Ishikawa (cell line): ENCODE measurements at regions not wholly inside any gene's neighbourhood (a gene's known extent, or its start where the extent isn't known, plus 50 kb on each side); places are given as distances from the start of the nearest gene placed in this dataset.
A peak's percentile ranks its signal among the peaks of the same experiment; 100 is the strongest.

ENCODE experiments used
- CEBPB ChIP-seq: IDR thresholded peaks from 2 replicates; pipeline ENCODE4 v1.6.1; 2012
- CREB1 ChIP-seq: IDR thresholded peaks from 2 replicates; pipeline ENCODE4 v1.6.1; 2012; ENCODE audit warnings: low read depth
- EGR1 ChIP-seq: IDR thresholded peaks from 2 replicates; pipeline ENCODE4 v1.6.1; 2012
- EP300 ChIP-seq: IDR thresholded peaks from 2 replicates; pipeline ENCODE4 v1.6.1; 2012; ENCODE audit warnings: borderline replicate concordance
- FOXM1 ChIP-seq: IDR thresholded peaks from 2 replicates; pipeline ENCODE4 v1.6.1; 2012; ENCODE audit warnings: low read depth, borderline replicate concordance
- MAX ChIP-seq: IDR thresholded peaks from 2 replicates; pipeline ENCODE4 v1.6.1; 2012
- NFIC ChIP-seq: IDR thresholded peaks from 2 replicates; pipeline ENCODE4 v1.6.1; 2012
- RAD21 ChIP-seq: IDR thresholded peaks from 2 replicates; pipeline ENCODE4 v1.6.1; 2012; ENCODE audit warnings: low read depth
- REST ChIP-seq: IDR thresholded peaks from 2 replicates; pipeline ENCODE4 v1.6.1; 2012; ENCODE audit warnings: low read depth, mild to moderate bottlenecking
- TAF1 ChIP-seq: IDR thresholded peaks from 2 replicates; pipeline ENCODE4 v1.6.1; 2012; ENCODE audit warnings: low read depth, mild to moderate bottlenecking
- TCF12 ChIP-seq: IDR thresholded peaks from 2 replicates; pipeline ENCODE4 v1.6.1; 2012; ENCODE audit warnings: low read depth
- TEAD4 ChIP-seq: IDR thresholded peaks from 2 replicates; pipeline ENCODE4 v1.6.1; 2012
- USF1 ChIP-seq: IDR thresholded peaks from 2 replicates; pipeline ENCODE4 v1.6.1; 2012
- YY1 ChIP-seq: IDR thresholded peaks from 2 replicates; pipeline ENCODE4 v1.6.1; 2012; ENCODE audit warnings: low read depth
- ZBTB7A ChIP-seq: IDR thresholded peaks from 2 replicates; pipeline ENCODE4 v1.6.1; 2012; ENCODE audit warnings: low read depth

GRCh38 chr6:44062771-44063560 is 64.3 kb downstream of the MRPL14 start:
- no peak for TF ChIP-seq USF1
- TF ChIP-seq CEBPB = no peak
- peak; percentile 67 for TF ChIP-seq YY1
- TF ChIP-seq MAX = no peak
- TF ChIP-seq TAF1 = no peak
- TF ChIP-seq NFIC = no peak
- no peak for TF ChIP-seq TCF12
- peak; percentile 48 for TF ChIP-seq REST
- TF ChIP-seq EGR1 = no peak
- no peak for TF ChIP-seq FOXM1
- TF ChIP-seq EP300 = no peak
- 0 out of 2 replicates have a peak, but pooled peaks have one; percentile 28 for TF ChIP-seq ZBTB7A
- no peak for TF ChIP-seq CREB1
- TF ChIP-seq RAD21 = peak; percentile 79
- TF ChIP-seq TEAD4 = no peak

- TF ChIP-seq CEBPB (no peak), ZBTB7A (no peak), REST (no peak), NFIC (no peak), TEAD4 (no peak), EP300 (no peak), RAD21 (no peak), TAF1 (no peak), YY1 (no peak), EGR1 (no peak), TCF12 (no peak), FOXM1 (no peak), MAX (no peak), CREB1 (no peak), USF1 (no peak)
Measured at GRCh38 chr6:44062105-44062770, 65.0 kb downstream of the MRPL14 start.

- TF ChIP-seq YY1 (no peak), EP300 (no peak), NFIC (no peak), CREB1 (no peak), TAF1 (no peak), REST (no peak), TCF12 (no peak), USF1 (no peak)
Measured at GRCh38 chr6:44061375-44062104, 65.7 kb downstream of the MRPL14 start.
